ENCODE measurements at regions not wholly inside any gene's neighbourhood (a gene's known extent, or its start where the extent isn't known, plus 50 kb on each side); places are given as distances from the start of the nearest gene placed in this dataset.

- H3K4me3 ChIP-seq = no peak overlapping the region
- TF ChIP-seq CTCF (IDR thresholded peaks at IDR 0.05) = no peak
- DNase-seq (no peak), FAIRE-seq (no peak), ATAC-seq (no peak)
- H3K36me3 ChIP-seq = no peaks in the 10 kb centered on the region
- no peaks in the 10 kb centered on the region for H3K27me3 ChIP-seq
- no peak overlapping the region for H3K27ac ChIP-seq
- H3K9me3 ChIP-seq = no peaks in the 10 kb centered on the region
- intact Hi-C loops (cut with DNase I) = no loop called here
- H3K4me1 ChIP-seq = no peaks in the 10 kb centered on the region
Observed at GRCh38 chr1:222373216-222373615, 174.7 kb downstream of the HHIPL2 start.

- Histone ChIP-seq H3K27me3 (no peaks in the 10 kb centered on the region), H3K4me3 (no peak overlapping the region), H3K4me1 (no peaks in the 10 kb centered on the region), H3K27ac (no peak overlapping the region), H3K36me3 (no peaks in the 10 kb centered on the region), H3K9me3 (no peaks in the 10 kb centered on the region)
- no peak for DNase-seq
- intact Hi-C loops (cut with DNase I) = no loop called here
- WGBS, 2 donors = 62 to 76% methylated on average over 3 of the region's 3 CpGs
- no peak for FAIRE-seq
- TF ChIP-seq CTCF (IDR thresholded peaks at IDR 0.05) = no peak
- no peak for ATAC-seq
Observed at GRCh38 chr1:222372221-222372620, 175.7 kb downstream of the HHIPL2 start.

GRCh38 chr1:222370913-222371675 is 176.8 kb downstream of the HHIPL2 start:
- intact Hi-C loops (cut with DNase I) = no loop called here
- Histone ChIP-seq H3K36me3 (no peaks in the 10 kb centered on the region), H3K27ac (no peak overlapping the region), H3K4me3 (no peak overlapping the region), H3K4me1 (no peaks in the 10 kb centered on the region), H3K27me3 (no peaks in the 10 kb centered on the region), H3K9me3 (no peaks in the 10 kb centered on the region)
- no peak for DNase-seq
- WGBS, 2 donors = 85 to 87% methylated on average over 7 of the region's 7 CpGs
- TF ChIP-seq CTCF (IDR thresholded peaks at IDR 0.05) = no peak
- FAIRE-seq = no peak
- no peak for ATAC-seq

GRCh38 chr1:222370081-222370912 is 177.6 kb downstream of the HHIPL2 start:
- FAIRE-seq = no peak
- Histone ChIP-seq H3K9me3 (no peaks in the 10 kb centered on the region), H3K4me1 (no peaks in the 10 kb centered on the region), H3K27ac (no peak overlapping the region), H3K4me3 (no peak overlapping the region), H3K36me3 (no peaks in the 10 kb centered on the region), H3K27me3 (no peaks in the 10 kb centered on the region)
- 85 to 88% methylated on average over 10 of the region's 10 CpGs for WGBS, 2 donors
- ATAC-seq = no peak
- TF ChIP-seq CTCF (IDR thresholded peaks at IDR 0.05) = no peak
- no peak for DNase-seq
- intact Hi-C loops (cut with DNase I) = no loop called here

- no peak for ATAC-seq
- intact Hi-C loops (cut with DNase I) = no loop called here
- H3K4me3 ChIP-seq = no peak overlapping the region
- H3K4me1 ChIP-seq = no peaks in the 10 kb centered on the region
- no peaks in the 10 kb centered on the region for H3K27me3 ChIP-seq
- H3K27ac ChIP-seq = no peak overlapping the region
- no peaks in the 10 kb centered on the region for H3K9me3 ChIP-seq
- no peak for DNase-seq
- WGBS, 2 donors = 84 to 88% methylated on average over 12 of the region's 12 CpGs
- no peak for FAIRE-seq
- no peaks in the 10 kb centered on the region for H3K36me3 ChIP-seq
- no peak for TF ChIP-seq CTCF (IDR thresholded peaks at IDR 0.05)
Observed at GRCh38 chr1:222369148-222369547, 178.8 kb downstream of the HHIPL2 start.
